Upper lobe of left lung (tissue), 6 donors: ENCODE measurements at regions not wholly inside any gene's neighbourhood (a gene's known extent, or its start where the extent isn't known, plus 50 kb on each side); places are given as distances from the start of the nearest gene placed in this dataset.

Experiments
- ATAC-seq, 2 donors: fragments of 200-7000 bp; cut with Tn5 transposase; one replicate each; pipeline ENCODE4 v1.9.1; 2022; ENCODE audit warnings: mild to moderate bottlenecking in 2 of 2, moderate library complexity in 2 of 2; ENCODE audit not compliant: low FRiP score in 2 of 2
- DNase-seq, 2 donors: peaks; one replicate each; pipeline ENCODE4 v3.0.0-alpha.2; 2019 to 2020
- H3K27ac ChIP-seq, 4 donors: fragments of 200-600 bp; sonication (generic); one replicate each; pipeline ENCODE4 v1.5.1; 2016 to 2019
- H3K27me3 ChIP-seq, 4 donors: fragments of 200-600 bp; sonication (generic); one replicate each; pipeline ENCODE4 v1.5.1; 2017 to 2019
- H3K36me3 ChIP-seq, 4 donors: fragments of 200-600 bp; sonication (generic); one replicate each; pipeline ENCODE4 v1.5.1; 2016 to 2019
- H3K4me1 ChIP-seq, 4 donors: fragments of 200-600 bp; sonication (generic); one replicate each; pipeline ENCODE4 v1.5.1; 2018 to 2019
- H3K4me3 ChIP-seq, 4 donors: fragments of 200-600 bp; sonication (generic); one replicate each; pipeline ENCODE4 v1.5.1; 2017 to 2019; ENCODE audit warnings: mild to moderate bottlenecking in 2 of 4, moderate library complexity in 1 of 4
- H3K9me3 ChIP-seq, 4 donors: fragments of 200-600 bp; sonication (generic); one replicate each; pipeline ENCODE4 v1.5.1; 2018 to 2019
- CTCF ChIP-seq, 6 experiments: fragments of 450-650 bp in 4 of 6; fragments of 200-600 bp in 2 of 6; sonication (generic) in 2 of 6; IDR thresholded peaks; one replicate each; pipeline ENCODE4 v1.5.1; 2016 to 2019; ENCODE audit warnings: antibody characterized with exemption in 6 of 6
- EP300 ChIP-seq, 4 donors: sonication (generic); formaldehyde crosslinking; IDR thresholded peaks; one replicate each; pipeline ENCODE4 v1.5.1; 2017; ENCODE audit warnings: antibody characterized with exemption in 4 of 4, control low read depth in 2 of 4
- POLR2A ChIP-seq, 4 donors: fragments of 450-650 bp; IDR thresholded peaks; one replicate each; pipeline ENCODE4 v1.5.1; 2016 to 2017; ENCODE audit warnings: antibody characterized with exemption in 4 of 4, mild to moderate bottlenecking in 2 of 4
- POLR2AphosphoS5 ChIP-seq, 2 donors: sonication (generic); formaldehyde crosslinking; IDR thresholded peaks; one replicate each; pipeline ENCODE4 v1.5.1; 2017; ENCODE audit warnings: antibody characterized with exemption in 2 of 2
- WGBS, 2 donors: methylation state at CpG; one replicate each; pipeline ENCODE4 v1.1.5; 2017 to 2018; 5-methylcytosine and 5-hydroxymethylcytosine counted together
- donor health status: DM: no; HTN: no; CAD: no; lungs with moderate emphysema.
- donor health status: DM: no; HTN: yes; CAD: no; lungs with severe emphysema.

GRCh38 chr6:21802175-21802822, 208.7 kb downstream of the SOX4 start:
- H3K27me3 ChIP-seq = no peaks in the 10 kb centered on the region
- ATAC-seq = peak in 1 of 2 donors; percentile 29
- no peak overlapping the region for H3K27ac ChIP-seq
- H3K9me3 ChIP-seq = no peaks in the 10 kb centered on the region
- TF ChIP-seq EP300 (IDR thresholded peaks at IDR 0.05) (no peak), CTCF (IDR thresholded peaks at IDR 0.05) (no peak), POLR2AphosphoS5 (IDR thresholded peaks at IDR 0.05) (no peak), POLR2A (IDR thresholded peaks at IDR 0.05) (no peak)
- H3K4me1 ChIP-seq = peaks cover 0 to 6% (median 4%) of the 10 kb centered on the region in 4 donors
- no peak overlapping the region for H3K4me3 ChIP-seq
- 70 to 98% methylated on average over 2 of the region's 2 CpGs for WGBS, 2 donors
- DNase-seq = no peak
- no peaks in the 10 kb centered on the region for H3K36me3 ChIP-seq

DNA sequence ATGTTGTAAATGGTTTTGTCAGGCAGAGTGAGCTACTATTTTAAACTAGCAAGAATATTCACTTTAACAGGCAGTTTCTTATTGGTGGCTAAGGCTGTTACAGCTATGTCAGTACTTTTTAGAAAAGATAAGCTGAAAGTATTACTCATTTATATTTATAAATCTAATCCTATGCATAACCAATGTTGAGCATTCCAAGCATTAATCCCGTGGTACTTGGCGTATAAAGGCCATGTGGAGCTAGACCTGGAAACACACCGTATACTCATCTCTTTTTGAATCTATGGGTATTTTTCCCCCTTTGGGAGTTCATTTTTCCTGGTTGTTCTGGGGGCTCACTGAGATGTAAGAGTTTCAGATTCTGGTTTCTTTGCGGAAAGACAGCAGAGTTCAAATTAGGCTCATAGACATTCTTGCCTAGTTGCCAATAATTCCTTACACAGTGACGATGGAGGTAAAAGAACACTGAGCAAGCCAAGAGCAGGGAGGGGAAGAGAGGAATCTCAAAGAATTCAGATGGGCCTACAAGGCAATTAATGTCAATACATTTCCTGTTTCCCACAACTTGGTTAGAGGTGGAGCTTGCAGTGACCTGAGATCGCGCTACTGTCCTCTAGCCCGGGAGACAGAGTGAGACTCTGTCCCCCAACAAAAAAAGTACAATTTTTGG, 211.5 kb downstream of the SOX4 start:
- WGBS, 2 donors = 84 to 92% methylated on average over 8 of the region's 8 CpGs
- Histone ChIP-seq H3K9me3 (no peaks in the 10 kb centered on the region), H3K36me3 (no peaks in the 10 kb centered on the region), H3K27me3 (no peaks in the 10 kb centered on the region), H3K27ac (no peak overlapping the region), H3K4me3 (no peak overlapping the region), H3K4me1 (peaks cover 7 to 13% (median 9%) of the 10 kb centered on the region in 4 donors)
- ATAC-seq = no peak
- TF ChIP-seq CTCF (IDR thresholded peaks at IDR 0.05) (no peak), EP300 (IDR thresholded peaks at IDR 0.05) (no peak), POLR2A (IDR thresholded peaks at IDR 0.05) (no peak), POLR2AphosphoS5 (IDR thresholded peaks at IDR 0.05) (no peak)
- no peak for DNase-seq

GRCh38 chr6:21807299-21808044, 213.9 kb downstream of the SOX4 start:
- H3K4me1 ChIP-seq = peaks cover 3 to 9% (median 6%) of the 10 kb centered on the region in 4 donors

DNA sequence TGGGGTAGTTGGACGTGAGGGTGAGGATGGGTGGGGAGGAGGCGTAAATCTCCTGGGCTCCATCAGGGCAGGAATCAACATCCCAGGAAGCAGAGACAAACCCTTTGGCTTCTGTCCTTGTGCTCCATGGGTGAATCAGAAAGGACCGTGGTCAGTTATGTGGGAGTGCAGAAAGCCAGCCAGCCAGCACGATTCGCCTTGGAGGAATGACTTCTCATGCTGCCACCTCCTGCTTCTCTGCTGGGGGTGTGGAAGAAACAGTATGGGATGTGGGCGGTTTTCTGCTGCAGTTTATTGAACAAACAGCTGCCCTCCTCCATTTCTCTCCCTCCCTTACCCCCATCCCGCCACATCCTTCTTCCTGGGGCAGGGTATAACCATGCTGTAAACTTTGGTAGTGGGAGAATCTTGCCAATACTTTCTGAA, 214.5 kb downstream of the SOX4 start:
- 68 to 80% methylated on average over 7 of the region's 7 CpGs for WGBS, 2 donors
- peak in 1 of 2 donors; percentile 72 for ATAC-seq
- DNase-seq = no peak
- Histone ChIP-seq H3K36me3 (no peaks in the 10 kb centered on the region), H3K4me3 (no peak overlapping the region), H3K27me3 (no peaks in the 10 kb centered on the region), H3K9me3 (no peaks in the 10 kb centered on the region), H3K27ac (peak overlapping the region in 1 of 4 donors; percentile 67), H3K4me1 (peaks cover 3 to 9% (median 6%) of the 10 kb centered on the region in 4 donors)
- TF ChIP-seq CTCF (IDR thresholded peaks at IDR 0.05) = no peak
- no peak for TF ChIP-seq POLR2A (IDR thresholded peaks at IDR 0.05)

More at GRCh38 chr6:21807299-21808044, 213.9 kb downstream of the SOX4 start:
- H3K9me3 ChIP-seq = no peaks in the 10 kb centered on the region
- H3K4me3 ChIP-seq = no peak overlapping the region
- ATAC-seq = peak in 1 of 2 donors; percentile 26
- no peak for DNase-seq
- H3K36me3 ChIP-seq = no peaks in the 10 kb centered on the region
- TF ChIP-seq EP300 (IDR thresholded peaks at IDR 0.05) (no peak), POLR2A (IDR thresholded peaks at IDR 0.05) (no peak), CTCF (IDR thresholded peaks at IDR 0.05) (no peak), POLR2AphosphoS5 (IDR thresholded peaks at IDR 0.05) (no peak)
- H3K27ac ChIP-seq = no peak overlapping the region
- H3K27me3 ChIP-seq = no peaks in the 10 kb centered on the region
- WGBS, 2 donors = 77 to 79% methylated on average over 2 of the region's 2 CpGs
